PFSK-1 (cell line): ENCODE measurements at regions not wholly inside any gene's neighbourhood (a gene's known extent, or its start where the extent isn't known, plus 50 kb on each side); places are given as distances from the start of the nearest gene placed in this dataset.

Experiments
- POLR2AphosphoS5 ChIP-seq: IDR thresholded peaks from 2 replicates; pipeline ENCODE4 v1.6.1; 2012; ENCODE audit warnings: low read depth, mild to moderate bottlenecking, control low read depth, low read length, moderate library complexity
- TAF1 ChIP-seq: IDR thresholded peaks from 2 replicates; pipeline ENCODE4 v1.6.1; 2012; ENCODE audit warnings: low read length, control low read depth, borderline replicate concordance; ENCODE audit not compliant: insufficient read depth
- TF ChIP-seq, protein P1 (sequence below), 2 experiments: IDR thresholded peaks; 2 replicates each; pipeline versions ENCODE4 v1.6.1 to v1.8.0; 2011 to 2012; ENCODE audit warnings: low read depth in 2 of 2, low read length in 2 of 2, control low read depth in 1 of 2, inconsistent platforms in 1 of 2, mild to moderate bottlenecking in 1 of 2, moderate library complexity in 1 of 2; ENCODE audit not compliant: insufficient read depth in 1 of 2

DNA sequence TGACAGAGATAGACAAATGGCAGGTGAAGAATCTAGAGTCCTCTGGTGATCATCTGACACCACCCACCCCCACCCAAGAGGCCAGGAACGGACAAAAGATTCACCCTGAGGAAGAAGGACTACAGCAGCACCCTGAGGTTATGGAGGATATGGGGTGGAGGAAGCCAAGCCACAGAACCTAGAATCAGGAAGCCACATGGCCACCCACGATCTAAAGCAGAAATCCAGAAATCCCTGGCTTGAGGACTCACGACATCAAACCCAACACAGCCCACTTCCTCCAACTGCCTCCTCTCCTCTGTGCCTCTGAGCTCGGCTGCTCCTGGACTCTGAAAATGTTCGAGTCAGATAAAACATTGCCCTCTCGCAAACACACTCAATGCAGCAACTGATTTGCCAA lies 364.3 kb downstream of the SHANK2 start:
- TF ChIP-seq POLR2AphosphoS5 (no peak), TAF1 (no peak)
- TF ChIP-seq, protein P1, sequence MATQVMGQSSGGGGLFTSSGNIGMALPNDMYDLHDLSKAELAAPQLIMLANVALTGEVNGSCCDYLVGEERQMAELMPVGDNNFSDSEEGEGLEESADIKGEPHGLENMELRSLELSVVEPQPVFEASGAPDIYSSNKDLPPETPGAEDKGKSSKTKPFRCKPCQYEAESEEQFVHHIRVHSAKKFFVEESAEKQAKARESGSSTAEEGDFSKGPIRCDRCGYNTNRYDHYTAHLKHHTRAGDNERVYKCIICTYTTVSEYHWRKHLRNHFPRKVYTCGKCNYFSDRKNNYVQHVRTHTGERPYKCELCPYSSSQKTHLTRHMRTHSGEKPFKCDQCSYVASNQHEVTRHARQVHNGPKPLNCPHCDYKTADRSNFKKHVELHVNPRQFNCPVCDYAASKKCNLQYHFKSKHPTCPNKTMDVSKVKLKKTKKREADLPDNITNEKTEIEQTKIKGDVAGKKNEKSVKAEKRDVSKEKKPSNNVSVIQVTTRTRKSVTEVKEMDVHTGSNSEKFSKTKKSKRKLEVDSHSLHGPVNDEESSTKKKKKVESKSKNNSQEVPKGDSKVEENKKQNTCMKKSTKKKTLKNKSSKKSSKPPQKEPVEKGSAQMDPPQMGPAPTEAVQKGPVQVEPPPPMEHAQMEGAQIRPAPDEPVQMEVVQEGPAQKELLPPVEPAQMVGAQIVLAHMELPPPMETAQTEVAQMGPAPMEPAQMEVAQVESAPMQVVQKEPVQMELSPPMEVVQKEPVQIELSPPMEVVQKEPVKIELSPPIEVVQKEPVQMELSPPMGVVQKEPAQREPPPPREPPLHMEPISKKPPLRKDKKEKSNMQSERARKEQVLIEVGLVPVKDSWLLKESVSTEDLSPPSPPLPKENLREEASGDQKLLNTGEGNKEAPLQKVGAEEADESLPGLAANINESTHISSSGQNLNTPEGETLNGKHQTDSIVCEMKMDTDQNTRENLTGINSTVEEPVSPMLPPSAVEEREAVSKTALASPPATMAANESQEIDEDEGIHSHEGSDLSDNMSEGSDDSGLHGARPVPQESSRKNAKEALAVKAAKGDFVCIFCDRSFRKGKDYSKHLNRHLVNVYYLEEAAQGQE (IDR thresholded peaks at IDR 0.05; ENCODE audit: insufficient read depth in 1 of 2, low read depth in 2 of 2, low read length in 2 of 2) = no peak
